Amygdala (tissue), 56 donors: ENCODE measurements at regions not wholly inside any gene's neighbourhood (a gene's known extent, or its start where the extent isn't known, plus 50 kb on each side); places are given as distances from the start of the nearest gene placed in this dataset.
A peak's percentile ranks its signal among the peaks of the same experiment; 100 is the strongest.

Experiments
- DNase-seq, 56 donors: peaks; one replicate each; lab custom pipeline; 2025; lab: John Stamatoyannopoulos, UW

GRCh38 chr9:28270156-28270555 is 696.9 kb upstream of the C9orf72 start:
- DNase-seq, result no peak

DNA sequence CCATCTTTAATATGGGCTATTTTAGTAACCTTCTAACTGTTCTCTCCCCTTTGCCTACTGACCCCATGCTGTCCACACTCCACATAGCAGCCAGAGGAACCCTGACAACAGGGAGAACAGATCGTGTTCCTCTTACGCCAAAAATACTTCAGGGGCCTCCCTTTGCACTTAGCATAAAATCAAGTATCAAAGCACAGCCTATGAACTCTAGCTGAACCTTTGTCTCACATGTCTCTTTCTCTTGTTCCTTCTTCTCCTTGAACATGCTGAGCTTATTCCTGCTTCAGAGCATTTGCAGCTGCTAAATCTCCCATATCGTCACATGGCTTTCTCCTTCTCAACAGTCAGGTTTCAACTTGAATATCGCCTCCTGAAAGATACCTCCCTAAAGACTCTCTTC is 698.8 kb upstream of the C9orf72 start:
- no peak for DNase-seq

DNA sequence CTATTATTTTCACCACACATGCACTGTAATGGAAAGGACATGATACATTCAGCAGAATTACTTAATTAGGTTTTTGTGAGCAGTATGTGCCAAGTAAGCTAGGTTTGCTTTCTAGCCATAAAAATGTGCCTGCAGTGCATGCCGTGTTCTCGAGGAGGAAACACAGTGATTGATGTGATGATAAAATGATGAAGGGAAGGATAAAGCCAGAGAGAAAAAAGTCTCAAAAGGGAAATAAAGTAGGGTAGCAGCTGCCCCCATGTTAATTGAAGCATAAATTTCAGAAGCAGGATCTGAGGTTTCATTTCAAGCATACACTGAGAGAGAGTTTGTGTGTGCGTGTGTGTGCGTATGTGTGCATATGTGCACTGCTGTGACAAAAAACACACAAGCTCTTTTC is 714.2 kb upstream of the C9orf72 start:
- DNase-seq, result no peak

- DNase-seq, result no peak
Observed at GRCh38 chr9:28289746-28290145, 716.5 kb upstream of the C9orf72 start.

GRCh38 chr9:28293369-28294090 is 720.2 kb upstream of the C9orf72 start:
- no peak for DNase-seq

GRCh38 chr9:28301281-28301680 is 728.0 kb upstream of the C9orf72 start:
- no peak for DNase-seq

DNA sequence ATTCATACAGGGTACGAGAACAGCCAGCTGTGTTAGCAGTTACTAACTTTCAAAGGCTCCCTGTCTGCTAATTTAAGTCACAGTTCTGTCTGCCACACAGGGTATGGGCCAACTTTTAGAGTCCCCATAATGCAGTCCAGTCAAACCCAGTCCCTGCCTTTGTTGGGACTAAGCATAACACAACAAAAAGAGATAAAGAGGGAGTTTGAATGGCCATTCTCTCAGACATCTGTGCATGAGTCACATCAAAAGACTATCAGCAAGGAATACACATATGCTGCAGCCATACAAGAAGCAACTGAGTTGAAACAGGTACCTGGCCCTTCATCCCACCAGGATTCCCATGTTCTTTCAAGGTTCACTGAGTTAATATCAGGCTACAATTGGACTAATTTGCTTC is 744.5 kb upstream of the C9orf72 start:
- DNase-seq, result peak in 2 of 56 donors; percentile 6 to 8

- DNase-seq, result peak in 1 of 56 donors; percentile 5
Observed at GRCh38 chr9:28318515-28318914, 745.2 kb upstream of the C9orf72 start.

DNA sequence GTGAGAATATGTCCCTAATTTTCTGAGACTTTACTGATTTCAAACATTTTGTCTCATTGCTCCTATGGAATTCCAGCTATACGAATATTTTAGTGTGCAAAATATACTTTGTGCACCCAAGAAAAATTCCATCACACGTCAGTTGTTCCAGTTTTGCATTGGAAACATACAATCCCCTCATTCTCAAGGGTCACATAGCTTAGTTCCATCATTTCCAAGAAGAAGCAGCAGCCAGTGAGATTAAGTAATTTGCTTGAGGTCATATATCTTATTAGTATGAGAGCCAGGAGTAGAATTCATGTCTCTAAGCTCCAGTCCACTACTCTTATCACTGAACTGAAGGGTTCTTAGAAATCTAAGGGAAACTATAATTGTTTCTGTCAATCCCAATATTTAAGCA is 746.7 kb upstream of the C9orf72 start:
- DNase-seq, result no peak

DNA sequence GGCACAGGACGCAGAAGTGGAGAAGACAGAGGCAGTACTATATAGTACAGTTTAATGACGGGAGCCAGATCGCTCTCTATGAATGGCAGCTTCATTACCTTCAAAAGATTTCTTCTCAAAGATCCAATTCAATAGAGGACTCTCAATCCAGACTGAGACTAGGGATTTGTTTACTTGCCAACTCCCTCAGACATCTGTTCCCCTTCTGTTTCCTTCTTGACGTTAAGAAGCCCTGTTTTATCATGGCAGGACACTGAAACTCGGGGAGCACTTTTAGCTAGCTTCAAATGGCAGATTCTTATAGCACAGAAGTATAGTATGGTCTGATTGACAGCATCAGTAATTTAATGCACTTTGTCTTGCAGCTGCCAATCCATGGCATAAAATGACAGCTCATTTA is 747.3 kb upstream of the C9orf72 start:
- DNase-seq, result no peak

GRCh38 chr9:28329323-28329722 is 756.0 kb upstream of the C9orf72 start:
- DNase-seq, result no peak

- DNase-seq, result no peak
Observed at GRCh38 chr9:28332648-28333047, 759.4 kb upstream of the C9orf72 start.

GRCh38 chr9:28341913-28342312 is 768.6 kb upstream of the C9orf72 start:
- no peak for DNase-seq

GRCh38 chr9:28342815-28343338 is 769.6 kb upstream of the C9orf72 start:
- DNase-seq, result no peak

DNA sequence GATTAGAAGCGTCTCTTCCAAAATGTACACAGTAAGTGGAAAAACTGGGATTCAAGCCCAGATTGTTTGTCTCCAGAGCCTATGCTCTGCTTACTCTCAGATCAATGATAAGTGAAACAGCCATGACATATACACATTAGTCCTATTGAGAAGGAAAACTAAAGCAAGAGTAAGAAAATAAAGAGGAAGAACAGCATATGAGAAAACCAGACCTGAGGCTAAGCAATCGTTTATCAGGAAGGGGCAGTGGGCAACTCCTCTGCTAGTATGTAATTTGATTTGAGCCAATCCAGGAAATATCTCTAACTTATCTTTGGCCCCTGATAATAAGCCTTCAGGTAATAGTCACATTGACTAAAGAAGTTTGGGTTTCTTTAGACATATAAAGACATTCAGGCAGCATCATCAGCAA is 789.9 kb upstream of the C9orf72 start:
- DNase-seq, result no peak

- peak in 9 of 56 donors; percentile 1 to 17 (median 4) for DNase-seq
Observed at GRCh38 chr9:28365020-28365640, 791.8 kb upstream of the C9orf72 start.

- no peak for DNase-seq
Observed at GRCh38 chr9:28365728-28366127, 792.4 kb upstream of the C9orf72 start.

GRCh38 chr9:28378231-28378630 is 805.0 kb upstream of the C9orf72 start:
- DNase-seq, result no peak

DNA sequence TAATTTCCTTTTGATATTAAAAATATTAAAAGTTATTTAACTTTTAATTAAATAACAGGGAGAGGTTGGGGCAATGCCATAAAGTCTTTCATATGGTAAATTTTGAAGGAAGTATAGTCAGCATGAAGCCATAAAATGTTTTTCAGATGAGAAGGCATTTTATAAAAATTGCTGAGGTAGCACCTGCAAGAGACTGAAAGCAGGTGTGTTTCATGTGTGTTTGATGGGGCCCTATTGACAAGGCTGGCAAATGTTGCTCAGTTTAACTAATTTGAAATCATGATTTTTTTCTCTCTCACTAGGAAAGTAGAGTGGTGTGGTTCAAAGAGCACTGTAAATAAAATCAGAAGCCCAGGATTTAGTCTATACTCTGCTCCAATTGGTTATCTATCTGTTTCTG is 805.8 kb upstream of the C9orf72 start:
- DNase-seq, result no peak

- DNase-seq, result no peak
Observed at GRCh38 chr9:28389411-28389810, 816.1 kb upstream of the C9orf72 start.

DNA sequence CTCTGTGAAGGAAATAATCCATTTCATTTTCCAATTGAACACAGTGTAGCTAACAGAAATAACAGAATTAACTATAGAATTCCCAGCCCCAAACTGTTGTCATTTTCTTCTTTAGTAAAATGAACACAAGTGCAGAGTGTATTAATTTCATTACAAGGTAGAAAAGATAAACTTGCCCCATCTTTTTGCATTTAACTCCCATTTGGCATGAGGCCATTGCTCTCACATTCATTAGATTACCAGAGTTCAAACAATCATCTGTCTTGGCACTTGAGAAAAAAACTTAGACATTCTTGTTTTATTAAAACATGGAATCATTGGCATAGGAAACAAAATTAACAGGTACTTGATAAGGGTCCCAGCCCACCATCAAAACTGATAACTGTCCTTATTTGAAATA is 821.5 kb upstream of the C9orf72 start:
- no peak for DNase-seq

- no peak for DNase-seq
Observed at GRCh38 chr9:28396058-28396457, 822.8 kb upstream of the C9orf72 start.
